Fibroblast of skin of right quadriceps (primary cell): ENCODE measurements at regions not wholly inside any gene's neighbourhood (a gene's known extent, or its start where the extent isn't known, plus 50 kb on each side); places are given as distances from the start of the nearest gene placed in this dataset.
"Not testable (repeated sequence)": the region's sequence is repeated elsewhere in the genome, so short reads cannot be mapped to it uniquely, and the experiment has no call there.

Experiments
- DNase-seq: peaks from one replicate; pipeline ENCODE4 v3.0.0-alpha.2; 2013

GRCh38 chr2:88865801-88866371 lies 174.4 kb downstream of the RPIA start:
- DNase-seq = no peak

GRCh38 chr2:88866756-88867155 lies 175.3 kb downstream of the RPIA start:
- no peak for DNase-seq

GRCh38 chr2:88868861-88869260 lies 177.4 kb downstream of the RPIA start:
- DNase-seq = no peak

GRCh38 chr2:88870267-88870839 lies 178.9 kb downstream of the RPIA start:
- no peak for DNase-seq

- no peak for DNase-seq
Measured at GRCh38 chr2:88871336-88871735, 179.9 kb downstream of the RPIA start.

DNA sequence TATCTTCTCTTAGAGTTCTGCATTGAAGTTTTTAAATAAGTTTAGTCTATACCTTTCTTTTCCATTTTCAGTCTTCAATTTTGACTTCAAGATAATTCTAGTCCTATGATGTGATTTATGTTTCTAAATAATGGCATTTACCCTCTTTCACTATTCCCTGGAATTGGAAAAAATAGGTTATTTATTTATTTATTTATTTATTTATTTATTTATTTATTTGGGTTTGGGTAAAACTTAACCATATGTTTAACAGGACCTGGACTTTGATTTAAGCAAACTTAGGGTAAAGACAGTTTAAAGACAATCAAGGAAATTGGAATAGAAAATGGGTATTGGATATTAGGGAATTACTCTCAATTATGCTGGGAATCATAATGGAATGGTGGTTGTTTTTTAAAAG lies 182.1 kb downstream of the RPIA start:
- no peak for DNase-seq

DNA sequence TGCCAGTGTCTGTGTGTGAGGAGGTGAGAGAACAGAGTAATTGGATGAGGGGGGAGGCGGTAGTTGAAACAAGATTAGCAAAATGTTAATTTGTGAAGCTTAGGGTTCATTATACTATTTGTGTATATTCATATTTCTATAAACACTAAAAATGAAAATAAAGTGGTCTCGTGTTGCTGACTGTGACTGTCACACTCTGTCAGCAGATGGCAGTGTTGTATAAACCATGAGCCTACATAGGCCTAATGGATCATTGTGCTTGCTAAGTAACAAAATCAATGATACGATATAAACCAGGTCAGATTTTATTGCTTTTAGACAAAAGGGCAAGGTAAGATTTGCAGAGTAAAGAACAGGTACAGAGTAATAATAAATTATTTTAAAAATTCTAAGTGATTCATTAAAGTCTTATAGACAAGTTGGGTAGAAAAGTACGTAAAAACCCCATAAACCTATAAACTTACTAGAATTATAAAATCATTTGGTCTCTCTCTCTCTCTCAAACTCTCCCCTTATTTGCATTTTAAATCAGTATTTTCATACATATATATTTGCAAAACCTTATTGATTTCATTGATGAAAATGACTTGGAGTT lies 182.7 kb downstream of the RPIA start:
- peak; percentile 28 for DNase-seq

DNA sequence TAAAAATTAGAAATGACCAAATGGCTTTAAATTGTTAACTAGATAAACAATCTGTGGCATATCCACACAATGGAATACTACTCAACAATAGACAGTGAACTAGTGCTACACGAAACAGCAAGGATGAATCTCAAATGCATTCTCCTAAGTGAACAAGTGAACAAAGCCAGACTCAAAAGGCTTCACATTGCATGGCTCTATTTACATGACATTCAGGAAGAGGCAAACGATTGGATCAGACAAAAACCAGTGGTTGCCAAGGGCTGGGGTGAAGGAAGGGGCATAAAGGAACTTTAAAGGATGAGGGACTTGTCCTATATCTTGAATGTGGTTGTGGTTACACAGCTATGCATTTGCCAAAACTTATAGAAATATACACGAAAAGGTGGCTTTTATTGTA lies 184.3 kb downstream of the RPIA start:
- DNase-seq = no peak

GRCh38 chr2:88880441-88880953 lies 189.0 kb downstream of the RPIA start:
- DNase-seq = peak; percentile 38

GRCh38 chr2:88885275-88885674 lies 193.8 kb downstream of the RPIA start:
- DNase-seq = no peak

GRCh38 chr2:88885679-88886416 lies 194.4 kb downstream of the RPIA start:
- no peak for DNase-seq

DNA sequence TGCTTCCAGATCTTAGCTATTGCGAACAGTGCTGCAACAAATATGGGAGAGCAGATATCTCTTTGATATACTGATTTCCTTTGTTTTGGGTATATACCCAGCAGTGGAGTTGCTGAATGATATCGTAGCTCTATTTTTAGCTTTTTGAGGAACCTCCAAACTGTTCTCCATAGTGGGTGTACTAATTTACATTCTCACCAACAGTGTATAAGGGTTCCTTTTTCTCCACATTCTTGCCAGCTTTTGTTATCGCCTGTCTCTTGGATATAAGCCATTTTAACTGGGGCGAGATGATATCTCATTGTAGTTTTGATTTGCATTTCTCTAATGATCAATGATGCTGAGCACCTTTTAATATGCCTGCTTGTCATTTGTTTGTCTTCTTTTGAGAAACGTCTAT lies 196.0 kb downstream of the RPIA start:
- DNase-seq = not testable (repeated sequence)

GRCh38 chr2:88892207-88892606 lies 200.7 kb downstream of the RPIA start:
- DNase-seq = no peak

DNA sequence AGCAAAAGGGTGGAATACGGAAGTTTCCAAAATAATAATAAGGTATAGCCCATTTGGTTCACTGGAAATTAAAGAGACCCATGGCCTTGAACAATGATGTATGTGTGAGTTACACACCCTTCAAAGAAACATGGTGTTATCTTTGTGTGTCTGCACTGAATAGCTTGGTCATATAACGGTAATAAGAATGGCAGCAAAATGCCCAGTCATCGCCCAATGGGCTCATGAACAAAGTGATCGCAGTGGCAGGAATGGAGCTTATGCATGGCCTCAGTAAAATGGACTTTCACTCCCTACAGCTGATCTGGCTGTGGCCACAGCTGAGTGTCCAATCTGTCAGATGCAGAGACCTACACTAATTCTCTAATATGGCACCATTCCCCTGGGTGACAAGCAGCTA lies 201.3 kb downstream of the RPIA start:
- no peak for DNase-seq

DNA sequence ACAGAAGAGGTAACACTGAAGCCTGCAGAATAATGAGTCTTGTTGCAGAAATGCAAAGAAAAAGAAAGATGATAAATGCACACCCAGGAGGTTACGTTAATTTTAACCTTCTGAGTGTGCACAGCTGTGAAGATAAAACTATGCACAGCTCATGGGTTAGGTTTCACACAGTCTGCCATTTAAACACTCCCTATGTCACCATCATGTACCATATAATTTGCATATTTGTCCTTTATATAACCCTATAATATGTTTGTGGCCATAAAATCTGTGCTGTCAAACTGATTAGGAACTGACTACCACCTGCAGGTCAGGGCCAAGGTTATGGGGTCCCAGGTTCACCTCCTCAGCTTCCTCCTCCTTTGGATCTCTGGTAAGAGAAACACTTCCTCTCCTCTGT lies 205.5 kb downstream of the RPIA start:
- no peak for DNase-seq

GRCh38 chr2:88897715-88898114 lies 206.2 kb downstream of the RPIA start:
- no peak for DNase-seq

GRCh38 chr2:88903749-88904353 lies 212.4 kb downstream of the RPIA start:
- DNase-seq = peak; percentile 5

DNA sequence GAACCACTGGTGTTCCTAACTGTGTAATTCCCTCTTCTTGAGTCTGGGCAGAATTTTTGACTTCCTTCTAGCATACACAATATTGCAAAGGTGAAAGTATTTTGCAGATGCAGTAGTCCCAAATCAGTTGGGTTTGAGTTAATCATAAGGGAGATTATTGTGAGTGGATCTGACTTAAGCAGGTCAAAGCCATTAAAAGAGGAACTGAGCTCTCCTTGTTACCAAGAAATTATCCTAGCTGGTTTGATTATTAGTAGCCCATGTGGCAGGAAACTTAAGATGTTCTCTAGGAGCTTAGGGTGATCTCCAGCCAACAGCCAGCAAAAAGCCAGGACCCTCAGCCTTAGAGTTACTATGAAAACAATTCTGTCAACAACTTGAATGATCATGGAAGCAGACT lies 221.8 kb downstream of the RPIA start:
- DNase-seq = no peak

DNA sequence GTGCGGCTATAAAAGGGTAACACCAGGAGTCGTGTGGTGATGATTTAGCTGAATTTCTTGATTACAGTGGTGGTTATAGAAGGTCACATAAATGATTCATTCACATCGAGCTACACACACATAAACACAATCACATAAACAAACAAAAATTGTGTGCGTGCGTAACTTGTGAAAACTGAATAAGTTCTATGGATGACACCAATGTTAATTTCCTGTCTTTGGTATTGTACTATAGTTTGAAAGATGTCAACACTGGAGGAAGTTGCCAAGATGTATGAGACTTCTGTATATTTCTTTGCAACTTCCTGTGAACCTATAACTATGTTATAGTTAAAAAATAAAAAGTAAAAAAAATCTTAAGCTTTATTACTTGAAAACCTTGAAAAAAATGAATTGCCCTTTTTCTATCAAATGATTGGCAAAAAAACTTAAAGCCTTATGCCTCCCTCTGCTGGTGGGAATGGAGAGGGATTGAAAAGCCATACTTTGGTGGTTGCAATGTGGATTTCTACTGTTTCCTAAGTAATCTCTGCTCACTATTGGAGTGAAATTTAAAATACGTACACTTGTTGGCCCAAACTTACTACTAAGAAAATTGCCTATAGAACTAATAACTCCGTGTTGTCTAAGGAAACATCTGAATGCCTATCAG lies 227.7 kb downstream of the RPIA start:
- peak; percentile 5 for DNase-seq

DNA sequence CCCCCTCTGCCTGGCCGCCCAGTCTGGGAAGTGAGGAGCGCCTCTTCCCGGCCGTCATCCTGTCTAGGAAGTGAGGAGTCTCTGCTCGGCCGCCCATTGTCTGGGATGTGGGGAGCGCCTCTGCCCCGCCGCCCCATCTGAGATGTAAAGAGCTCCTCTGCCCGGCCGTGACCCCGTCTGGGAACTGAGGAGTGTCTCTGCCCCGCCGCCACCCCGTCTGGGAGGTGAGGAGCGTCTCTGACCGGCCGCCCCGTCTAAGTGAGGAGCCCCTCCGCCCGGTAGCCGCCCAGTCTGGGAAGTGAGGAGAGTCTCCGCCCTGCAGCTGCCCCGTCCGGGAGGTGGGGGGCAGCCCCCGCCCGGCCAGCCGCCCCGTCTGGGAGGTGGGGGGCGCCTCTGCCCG lies 228.9 kb downstream of the RPIA start:
- not testable (repeated sequence) for DNase-seq

DNA sequence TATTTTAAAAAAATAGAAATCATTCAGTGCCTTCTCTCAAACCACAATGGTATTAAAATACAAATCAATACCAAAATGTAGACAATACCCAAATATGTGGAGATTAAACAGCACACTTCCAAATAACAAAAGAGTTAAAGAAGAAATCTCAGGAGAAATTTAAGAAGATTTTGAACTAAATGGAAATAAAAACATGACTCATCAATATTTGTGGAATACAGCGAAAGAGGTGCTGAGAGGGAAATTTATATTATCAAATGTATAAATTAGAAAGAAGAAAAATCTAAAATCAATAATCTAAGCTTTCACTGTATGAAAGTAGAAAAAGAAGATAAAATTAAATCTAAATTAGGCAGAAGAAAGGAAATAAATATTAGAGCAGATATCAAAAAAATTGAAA lies 233.1 kb downstream of the RPIA start:
- DNase-seq = no peak

DNA sequence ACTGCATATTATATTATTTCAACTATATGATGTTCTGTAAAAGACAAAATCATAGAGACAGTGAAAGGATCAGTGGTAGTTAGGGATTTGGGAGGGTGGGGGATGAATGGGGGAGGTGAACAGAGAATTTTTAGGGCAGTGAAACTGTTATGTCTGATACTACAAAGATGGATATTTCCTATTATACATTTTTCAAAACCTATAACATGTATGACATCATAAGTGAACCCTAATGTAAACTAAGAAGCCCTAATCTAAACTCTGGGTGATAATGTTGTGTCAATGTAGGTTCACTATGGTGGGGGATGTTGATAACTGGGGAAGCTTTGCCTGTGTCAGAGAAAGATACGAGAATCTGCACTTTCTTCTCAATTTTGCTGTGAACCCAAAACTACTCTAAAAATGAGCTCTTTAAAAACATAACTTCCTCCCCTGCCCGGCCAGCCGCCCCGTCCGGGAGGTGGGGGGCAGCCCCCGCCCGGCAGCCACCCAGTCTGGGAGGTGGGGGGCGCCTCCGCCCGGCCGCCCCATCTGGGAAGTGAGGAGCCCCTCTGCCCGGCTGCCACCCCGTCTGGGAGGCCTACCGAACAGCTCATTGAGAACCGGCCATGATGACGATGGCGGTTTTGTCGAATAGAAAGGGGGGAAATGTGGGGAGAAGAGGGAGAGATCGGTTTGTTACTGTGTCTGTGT lies 234.4 kb downstream of the RPIA start:
- no peak for DNase-seq
